Brain microvascular endothelial cell (primary cell): ENCODE measurements at regions not wholly inside any gene's neighbourhood (a gene's known extent, or its start where the extent isn't known, plus 50 kb on each side); places are given as distances from the start of the nearest gene placed in this dataset.

Experiments
- DNase-seq: peaks from one replicate; pipeline ENCODE4 v3.0.0-alpha.2; 2020
- H3K27ac ChIP-seq: fragments of 250-450 bp; sonication (Bioruptor Pico); 2 replicates; pipeline ENCODE4 v1.5.1; 2020; ENCODE audit warnings: mild to moderate bottlenecking, moderate library complexity
- H3K27me3 ChIP-seq: fragments of 250-450 bp; sonication (Bioruptor Pico); replicated peaks from 2 replicates; pipeline ENCODE4 v1.5.1; 2020; ENCODE audit warnings: mild to moderate bottlenecking
- H3K36me3 ChIP-seq: fragments of 250-450 bp; sonication (Bioruptor Pico); replicated peaks from 2 replicates; pipeline ENCODE4 v1.5.1; 2020; ENCODE audit warnings: mild to moderate bottlenecking
- H3K4me3 ChIP-seq: 2 replicates; pipeline ENCODE4 v1.5.1; 2011; ENCODE audit warnings: low read depth, mild to moderate bottlenecking, control low read depth, low read length, moderate library complexity
- in situ Hi-C: cut with HindIII; loops from 2 replicates; pipeline ENCODE4 v1.10.0; 2017; ENCODE audit warnings: low sequenced_read_pairs, low pct_ligation_motif_present
- TF ChIP-seq, protein P1 (sequence below): IDR thresholded peaks from 2 replicates; pipeline ENCODE4 v1.5.1; 2011; ENCODE audit warnings: low read depth, mild to moderate bottlenecking, moderate library complexity, low read length, control low read depth, inconsistent platforms; ENCODE audit errors: missing control alignments

DNA sequence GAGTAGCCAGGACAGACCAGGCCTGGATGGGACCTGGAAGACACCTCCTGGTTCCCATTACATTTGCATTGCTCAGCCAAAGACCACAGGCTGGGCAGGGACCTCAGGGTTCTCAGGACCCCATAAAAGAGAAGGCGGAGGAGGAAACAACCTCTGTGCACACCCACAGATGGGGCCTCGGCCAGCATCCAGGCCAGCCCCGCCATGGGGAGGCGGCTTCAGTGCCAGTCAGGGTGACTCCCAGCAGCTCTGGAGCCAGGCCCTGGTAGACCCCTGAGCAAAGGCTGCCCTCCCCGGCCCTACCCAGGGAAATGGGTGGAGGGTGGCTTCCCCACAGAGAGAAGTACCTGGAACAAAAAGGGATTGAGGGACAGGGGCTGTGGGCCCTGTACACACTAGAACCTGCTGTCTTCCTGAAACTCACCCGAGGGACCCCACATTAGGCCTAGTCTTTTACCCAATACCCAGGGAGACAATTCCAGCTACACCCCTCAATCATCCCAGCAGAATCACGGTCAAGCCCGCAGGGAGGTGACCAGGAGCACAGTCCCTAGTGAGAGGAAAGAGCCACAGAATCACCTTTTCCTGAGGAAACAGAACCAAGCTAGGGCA, 64.5 kb downstream of the PSMG1 start:
- Histone ChIP-seq H3K27me3 (no peaks in the 10 kb centered on the region), H3K27ac (no peak overlapping the region), H3K36me3 (no peaks in the 10 kb centered on the region), H3K4me3 (no peak overlapping the region)
- DNase-seq = no peak
- in situ Hi-C loops = no loop called here
- TF ChIP-seq, protein P1, sequence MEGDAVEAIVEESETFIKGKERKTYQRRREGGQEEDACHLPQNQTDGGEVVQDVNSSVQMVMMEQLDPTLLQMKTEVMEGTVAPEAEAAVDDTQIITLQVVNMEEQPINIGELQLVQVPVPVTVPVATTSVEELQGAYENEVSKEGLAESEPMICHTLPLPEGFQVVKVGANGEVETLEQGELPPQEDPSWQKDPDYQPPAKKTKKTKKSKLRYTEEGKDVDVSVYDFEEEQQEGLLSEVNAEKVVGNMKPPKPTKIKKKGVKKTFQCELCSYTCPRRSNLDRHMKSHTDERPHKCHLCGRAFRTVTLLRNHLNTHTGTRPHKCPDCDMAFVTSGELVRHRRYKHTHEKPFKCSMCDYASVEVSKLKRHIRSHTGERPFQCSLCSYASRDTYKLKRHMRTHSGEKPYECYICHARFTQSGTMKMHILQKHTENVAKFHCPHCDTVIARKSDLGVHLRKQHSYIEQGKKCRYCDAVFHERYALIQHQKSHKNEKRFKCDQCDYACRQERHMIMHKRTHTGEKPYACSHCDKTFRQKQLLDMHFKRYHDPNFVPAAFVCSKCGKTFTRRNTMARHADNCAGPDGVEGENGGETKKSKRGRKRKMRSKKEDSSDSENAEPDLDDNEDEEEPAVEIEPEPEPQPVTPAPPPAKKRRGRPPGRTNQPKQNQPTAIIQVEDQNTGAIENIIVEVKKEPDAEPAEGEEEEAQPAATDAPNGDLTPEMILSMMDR = no peak

DNA sequence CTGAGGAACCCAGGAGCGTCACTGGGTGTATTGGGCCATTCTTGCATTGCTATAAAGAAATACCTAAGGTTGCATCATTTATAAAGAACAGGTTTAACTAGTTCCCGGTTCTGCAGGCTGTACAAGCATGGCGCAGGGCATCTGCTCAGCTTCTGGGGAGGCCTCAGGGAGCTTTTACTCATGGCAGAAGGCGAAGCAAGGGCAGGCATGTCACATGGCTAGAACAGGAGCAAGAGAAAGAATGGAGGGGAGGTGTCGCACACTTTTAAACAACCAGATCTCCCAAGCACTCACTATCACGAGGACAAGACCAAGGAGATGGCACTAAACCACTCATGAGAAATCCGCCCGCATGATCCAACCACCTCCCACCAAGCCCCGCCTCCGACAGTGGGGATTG, 65.2 kb downstream of the PSMG1 start:
- Histone ChIP-seq H3K27me3 (no peaks in the 10 kb centered on the region), H3K36me3 (no peaks in the 10 kb centered on the region), H3K4me3 (no peak overlapping the region), H3K27ac (no peak overlapping the region)
- no peak for DNase-seq
- TF ChIP-seq, protein P1 = no peak
- in situ Hi-C loops = no loop called here

DNA sequence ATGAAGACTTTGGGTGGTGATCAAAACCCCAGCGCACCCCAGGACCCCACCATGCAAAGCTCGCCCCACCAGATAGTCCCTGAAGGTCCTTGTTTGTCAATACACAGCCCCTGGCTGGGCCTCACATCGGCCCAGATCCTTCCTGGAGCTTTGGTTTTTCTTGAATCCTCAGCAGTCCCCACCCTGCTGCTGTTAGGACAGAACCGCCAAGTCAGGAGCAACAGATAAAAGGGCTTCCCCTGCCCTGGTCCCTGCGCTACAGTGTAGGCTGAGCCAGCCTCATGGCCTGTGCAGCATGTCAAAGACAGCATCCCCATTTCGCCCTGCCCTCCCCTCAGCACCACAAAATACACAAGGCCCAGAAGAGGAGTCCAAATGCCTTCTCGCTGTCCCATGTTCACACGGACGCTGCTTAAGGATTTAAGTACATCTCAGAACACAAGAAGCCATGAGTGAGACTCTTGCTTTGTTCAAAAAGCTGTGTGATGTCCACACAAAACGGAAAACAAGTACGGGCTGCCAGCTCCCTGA, 65.7 kb downstream of the PSMG1 start:
- in situ Hi-C loops = no loop called here
- DNase-seq = no peak

DNA sequence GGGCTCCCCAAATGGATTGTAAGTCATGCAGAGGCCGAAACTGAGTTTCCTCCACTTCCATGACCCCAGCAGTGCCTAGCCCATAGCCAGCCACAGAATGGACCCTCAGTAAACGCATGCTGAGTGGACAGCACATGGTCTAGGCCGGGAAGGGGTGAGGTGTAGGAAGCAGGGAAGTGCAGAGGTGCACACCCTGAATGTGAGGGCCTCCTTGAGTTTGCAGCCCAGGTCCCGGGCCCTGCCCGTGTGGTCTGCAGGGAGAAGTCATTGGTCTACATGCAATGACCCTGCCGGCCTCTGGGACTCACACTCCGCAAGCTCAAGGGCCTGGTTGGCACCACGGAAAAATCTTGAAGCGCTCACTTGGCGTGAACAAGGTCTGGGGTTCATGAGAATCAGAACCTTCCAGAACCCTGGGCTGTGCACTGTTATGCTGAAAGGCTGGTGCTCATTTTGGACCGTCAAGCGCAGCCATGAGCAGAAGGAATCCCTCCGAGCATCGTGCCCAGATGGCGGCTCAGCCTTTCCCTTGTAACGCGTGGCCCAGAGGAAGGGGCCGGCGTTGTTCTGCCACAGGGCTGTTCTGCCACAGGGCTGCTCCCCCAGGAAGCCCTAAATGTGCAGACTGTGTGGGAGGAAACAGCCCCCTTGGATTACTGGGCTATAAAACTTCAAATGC, 66.4 kb downstream of the PSMG1 start:
- H3K36me3 ChIP-seq = no peaks in the 10 kb centered on the region
- TF ChIP-seq, protein P1 = no peak
- H3K27ac ChIP-seq = no peak overlapping the region
- DNase-seq = no peak
- in situ Hi-C loops = no loop called here
- H3K27me3 ChIP-seq = no peaks in the 10 kb centered on the region
- H3K4me3 ChIP-seq = no peak overlapping the region

More for the DNA sequence above, 65.7 kb downstream of the PSMG1 start:
- H3K27ac ChIP-seq = no peak overlapping the region
- no peaks in the 10 kb centered on the region for H3K36me3 ChIP-seq
- TF ChIP-seq, protein P1 = no peak
- no peak overlapping the region for H3K4me3 ChIP-seq
- H3K27me3 ChIP-seq = no peaks in the 10 kb centered on the region

DNA sequence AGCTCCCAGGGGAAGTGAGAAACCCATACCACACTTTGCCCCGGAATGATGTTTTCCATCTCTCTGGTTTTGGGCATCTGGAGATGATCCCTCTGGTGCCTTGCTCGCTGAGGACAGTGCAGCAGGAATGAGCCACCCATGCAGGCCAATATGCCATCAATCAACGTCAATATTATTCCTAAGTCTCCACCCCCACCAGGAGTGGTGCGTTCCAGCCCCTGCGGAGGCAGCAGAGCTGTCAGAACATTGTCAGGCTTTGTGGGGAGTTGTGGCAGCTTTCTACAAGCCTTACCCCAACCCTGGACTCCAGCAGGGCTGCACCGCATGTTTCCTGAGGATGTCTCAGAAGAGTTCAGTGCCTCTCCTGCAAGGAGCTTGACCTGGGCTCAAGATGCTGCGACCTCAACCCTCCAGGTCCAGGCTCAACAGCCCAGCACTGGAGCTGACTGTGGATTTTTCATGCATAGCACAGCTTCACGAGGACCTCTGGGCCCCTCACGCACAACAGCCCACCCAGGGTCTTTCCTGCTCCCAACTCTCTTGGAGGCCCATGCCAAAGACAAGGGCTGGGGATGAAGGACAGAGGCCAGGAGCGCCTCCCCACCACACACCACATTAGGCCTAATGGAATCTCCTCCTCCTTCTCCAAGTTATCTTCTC, 67.5 kb downstream of the PSMG1 start:
- no peak for DNase-seq
- Histone ChIP-seq H3K27me3 (no peaks in the 10 kb centered on the region), H3K27ac (no peak overlapping the region)

More for the DNA sequence above, 67.5 kb downstream of the PSMG1 start:
- TF ChIP-seq, protein P1 = no peak
- Histone ChIP-seq H3K4me3 (no peak overlapping the region), H3K36me3 (no peaks in the 10 kb centered on the region)
- in situ Hi-C loops = no loop called here
